H1 (cell line): ENCODE measurements at regions not wholly inside any gene's neighbourhood (a gene's known extent, or its start where the extent isn't known, plus 50 kb on each side); places are given as distances from the start of the nearest gene placed in this dataset.

Experiments used
- BRCA1 ChIP-seq: IDR thresholded peaks from 2 replicates; pipeline ENCODE4 v1.6.1; 2012; ENCODE audit warnings: low read depth, low read length, improper control_type of control experiment
- HDAC6 ChIP-seq: IDR thresholded peaks from one replicate; pipeline ENCODE4 v1.7.1; 2012; ENCODE audit warnings: low read depth, mild to moderate bottlenecking, inconsistent platforms, low read length, moderate library complexity
- KDM1A ChIP-seq: fragments of 200-600, 300-600 bp; sonication (generic); IDR thresholded peaks from 2 replicates; pipeline ENCODE4 v1.7.1; 2016; ENCODE audit warnings: mild to moderate bottlenecking, low read length, borderline replicate concordance
- NANOG ChIP-seq: IDR thresholded peaks from 2 replicates; pipeline ENCODE4 v1.6.1; 2011; ENCODE audit warnings: low read length, low read depth, mild to moderate bottlenecking, inconsistent platforms; ENCODE audit not compliant: insufficient read depth, poor library complexity, severe bottlenecking
- RBBP5 ChIP-seq: IDR thresholded peaks from 2 replicates; pipeline ENCODE4 v1.7.1; 2012; ENCODE audit warnings: low read depth, mild to moderate bottlenecking, inconsistent platforms, low read length, moderate library complexity, borderline replicate concordance
- SIRT6 ChIP-seq: IDR thresholded peaks from one replicate; pipeline ENCODE4 v1.7.1; 2012; ENCODE audit warnings: low read length, inconsistent platforms
- SIX5 ChIP-seq: IDR thresholded peaks from 2 replicates; pipeline ENCODE4 v1.6.1; 2011; ENCODE audit warnings: mild to moderate bottlenecking, low read depth, low read length
- SP1 ChIP-seq: IDR thresholded peaks from 2 replicates; pipeline ENCODE4 v1.6.1; 2011; ENCODE audit warnings: low read depth, low read length
- TF ChIP-seq, protein P1 (sequence below): fragments of 300-600 bp; sonication (generic); IDR thresholded peaks from 2 replicates; pipeline ENCODE4 v1.7.1; 2012; ENCODE audit warnings: low read length, moderate library complexity, mild to moderate bottlenecking, inconsistent platforms; ENCODE audit not compliant: insufficient replicate concordance
- TF ChIP-seq, protein P2 (sequence below), 3 experiments: IDR thresholded peaks; 1 replicate in 2 of 3; 2 replicates in 1 of 3; pipeline versions ENCODE4 v1.5.1 to v1.6.1; 2011; ENCODE audit warnings: low read length in 3 of 3, mild to moderate bottlenecking in 3 of 3, inconsistent platforms in 2 of 3, low read depth in 1 of 3, moderate library complexity in 1 of 3; ENCODE audit not compliant: insufficient read depth in 1 of 3; ENCODE audit errors: control extremely low read depth in 1 of 3

DNA sequence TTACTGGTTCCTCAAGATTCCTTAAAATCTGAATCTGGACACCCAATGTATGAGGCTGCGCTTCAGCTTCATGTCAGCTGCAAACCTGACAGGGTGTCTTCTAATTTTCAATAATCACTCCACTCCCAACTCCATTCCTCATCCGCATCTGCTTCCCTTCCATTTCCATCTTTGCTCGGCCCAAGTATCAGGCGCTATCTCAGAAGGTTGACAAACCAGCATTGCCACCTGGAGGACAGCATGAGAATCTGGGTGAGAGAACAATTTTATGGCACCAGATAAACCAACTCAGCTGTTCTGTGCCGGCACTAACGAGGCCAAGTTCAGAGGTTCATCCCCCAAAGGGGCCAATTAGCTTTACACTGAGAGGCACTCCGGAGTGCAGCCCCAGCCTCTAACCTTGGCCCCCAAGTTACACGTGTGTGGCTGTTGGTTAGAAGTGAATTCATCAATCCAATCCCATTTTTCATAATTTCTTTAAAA is 79.1 kb upstream of the LMO2 start (continued):
- TF ChIP-seq, protein P1, sequence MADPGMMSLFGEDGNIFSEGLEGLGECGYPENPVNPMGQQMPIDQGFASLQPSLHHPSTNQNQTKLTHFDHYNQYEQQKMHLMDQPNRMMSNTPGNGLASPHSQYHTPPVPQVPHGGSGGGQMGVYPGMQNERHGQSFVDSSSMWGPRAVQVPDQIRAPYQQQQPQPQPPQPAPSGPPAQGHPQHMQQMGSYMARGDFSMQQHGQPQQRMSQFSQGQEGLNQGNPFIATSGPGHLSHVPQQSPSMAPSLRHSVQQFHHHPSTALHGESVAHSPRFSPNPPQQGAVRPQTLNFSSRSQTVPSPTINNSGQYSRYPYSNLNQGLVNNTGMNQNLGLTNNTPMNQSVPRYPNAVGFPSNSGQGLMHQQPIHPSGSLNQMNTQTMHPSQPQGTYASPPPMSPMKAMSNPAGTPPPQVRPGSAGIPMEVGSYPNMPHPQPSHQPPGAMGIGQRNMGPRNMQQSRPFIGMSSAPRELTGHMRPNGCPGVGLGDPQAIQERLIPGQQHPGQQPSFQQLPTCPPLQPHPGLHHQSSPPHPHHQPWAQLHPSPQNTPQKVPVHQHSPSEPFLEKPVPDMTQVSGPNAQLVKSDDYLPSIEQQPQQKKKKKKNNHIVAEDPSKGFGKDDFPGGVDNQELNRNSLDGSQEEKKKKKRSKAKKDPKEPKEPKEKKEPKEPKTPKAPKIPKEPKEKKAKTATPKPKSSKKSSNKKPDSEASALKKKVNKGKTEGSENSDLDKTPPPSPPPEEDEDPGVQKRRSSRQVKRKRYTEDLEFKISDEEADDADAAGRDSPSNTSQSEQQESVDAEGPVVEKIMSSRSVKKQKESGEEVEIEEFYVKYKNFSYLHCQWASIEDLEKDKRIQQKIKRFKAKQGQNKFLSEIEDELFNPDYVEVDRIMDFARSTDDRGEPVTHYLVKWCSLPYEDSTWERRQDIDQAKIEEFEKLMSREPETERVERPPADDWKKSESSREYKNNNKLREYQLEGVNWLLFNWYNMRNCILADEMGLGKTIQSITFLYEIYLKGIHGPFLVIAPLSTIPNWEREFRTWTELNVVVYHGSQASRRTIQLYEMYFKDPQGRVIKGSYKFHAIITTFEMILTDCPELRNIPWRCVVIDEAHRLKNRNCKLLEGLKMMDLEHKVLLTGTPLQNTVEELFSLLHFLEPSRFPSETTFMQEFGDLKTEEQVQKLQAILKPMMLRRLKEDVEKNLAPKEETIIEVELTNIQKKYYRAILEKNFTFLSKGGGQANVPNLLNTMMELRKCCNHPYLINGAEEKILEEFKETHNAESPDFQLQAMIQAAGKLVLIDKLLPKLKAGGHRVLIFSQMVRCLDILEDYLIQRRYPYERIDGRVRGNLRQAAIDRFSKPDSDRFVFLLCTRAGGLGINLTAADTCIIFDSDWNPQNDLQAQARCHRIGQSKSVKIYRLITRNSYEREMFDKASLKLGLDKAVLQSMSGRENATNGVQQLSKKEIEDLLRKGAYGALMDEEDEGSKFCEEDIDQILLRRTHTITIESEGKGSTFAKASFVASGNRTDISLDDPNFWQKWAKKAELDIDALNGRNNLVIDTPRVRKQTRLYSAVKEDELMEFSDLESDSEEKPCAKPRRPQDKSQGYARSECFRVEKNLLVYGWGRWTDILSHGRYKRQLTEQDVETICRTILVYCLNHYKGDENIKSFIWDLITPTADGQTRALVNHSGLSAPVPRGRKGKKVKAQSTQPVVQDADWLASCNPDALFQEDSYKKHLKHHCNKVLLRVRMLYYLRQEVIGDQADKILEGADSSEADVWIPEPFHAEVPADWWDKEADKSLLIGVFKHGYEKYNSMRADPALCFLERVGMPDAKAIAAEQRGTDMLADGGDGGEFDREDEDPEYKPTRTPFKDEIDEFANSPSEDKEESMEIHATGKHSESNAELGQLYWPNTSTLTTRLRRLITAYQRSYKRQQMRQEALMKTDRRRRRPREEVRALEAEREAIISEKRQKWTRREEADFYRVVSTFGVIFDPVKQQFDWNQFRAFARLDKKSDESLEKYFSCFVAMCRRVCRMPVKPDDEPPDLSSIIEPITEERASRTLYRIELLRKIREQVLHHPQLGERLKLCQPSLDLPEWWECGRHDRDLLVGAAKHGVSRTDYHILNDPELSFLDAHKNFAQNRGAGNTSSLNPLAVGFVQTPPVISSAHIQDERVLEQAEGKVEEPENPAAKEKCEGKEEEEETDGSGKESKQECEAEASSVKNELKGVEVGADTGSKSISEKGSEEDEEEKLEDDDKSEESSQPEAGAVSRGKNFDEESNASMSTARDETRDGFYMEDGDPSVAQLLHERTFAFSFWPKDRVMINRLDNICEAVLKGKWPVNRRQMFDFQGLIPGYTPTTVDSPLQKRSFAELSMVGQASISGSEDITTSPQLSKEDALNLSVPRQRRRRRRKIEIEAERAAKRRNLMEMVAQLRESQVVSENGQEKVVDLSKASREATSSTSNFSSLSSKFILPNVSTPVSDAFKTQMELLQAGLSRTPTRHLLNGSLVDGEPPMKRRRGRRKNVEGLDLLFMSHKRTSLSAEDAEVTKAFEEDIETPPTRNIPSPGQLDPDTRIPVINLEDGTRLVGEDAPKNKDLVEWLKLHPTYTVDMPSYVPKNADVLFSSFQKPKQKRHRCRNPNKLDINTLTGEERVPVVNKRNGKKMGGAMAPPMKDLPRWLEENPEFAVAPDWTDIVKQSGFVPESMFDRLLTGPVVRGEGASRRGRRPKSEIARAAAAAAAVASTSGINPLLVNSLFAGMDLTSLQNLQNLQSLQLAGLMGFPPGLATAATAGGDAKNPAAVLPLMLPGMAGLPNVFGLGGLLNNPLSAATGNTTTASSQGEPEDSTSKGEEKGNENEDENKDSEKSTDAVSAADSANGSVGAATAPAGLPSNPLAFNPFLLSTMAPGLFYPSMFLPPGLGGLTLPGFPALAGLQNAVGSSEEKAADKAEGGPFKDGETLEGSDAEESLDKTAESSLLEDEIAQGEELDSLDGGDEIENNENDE, result no peak
- TF ChIP-seq SP1, result no peak
- TF ChIP-seq, protein P2, sequence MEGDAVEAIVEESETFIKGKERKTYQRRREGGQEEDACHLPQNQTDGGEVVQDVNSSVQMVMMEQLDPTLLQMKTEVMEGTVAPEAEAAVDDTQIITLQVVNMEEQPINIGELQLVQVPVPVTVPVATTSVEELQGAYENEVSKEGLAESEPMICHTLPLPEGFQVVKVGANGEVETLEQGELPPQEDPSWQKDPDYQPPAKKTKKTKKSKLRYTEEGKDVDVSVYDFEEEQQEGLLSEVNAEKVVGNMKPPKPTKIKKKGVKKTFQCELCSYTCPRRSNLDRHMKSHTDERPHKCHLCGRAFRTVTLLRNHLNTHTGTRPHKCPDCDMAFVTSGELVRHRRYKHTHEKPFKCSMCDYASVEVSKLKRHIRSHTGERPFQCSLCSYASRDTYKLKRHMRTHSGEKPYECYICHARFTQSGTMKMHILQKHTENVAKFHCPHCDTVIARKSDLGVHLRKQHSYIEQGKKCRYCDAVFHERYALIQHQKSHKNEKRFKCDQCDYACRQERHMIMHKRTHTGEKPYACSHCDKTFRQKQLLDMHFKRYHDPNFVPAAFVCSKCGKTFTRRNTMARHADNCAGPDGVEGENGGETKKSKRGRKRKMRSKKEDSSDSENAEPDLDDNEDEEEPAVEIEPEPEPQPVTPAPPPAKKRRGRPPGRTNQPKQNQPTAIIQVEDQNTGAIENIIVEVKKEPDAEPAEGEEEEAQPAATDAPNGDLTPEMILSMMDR (IDR thresholded peaks at IDR 0.05; ENCODE audit: control extremely low read depth in 1 of 3, insufficient read depth in 1 of 3, low read depth in 1 of 3, low read length in 3 of 3), result peak; percentile 31 to 94 (median 80)
- no peak for TF ChIP-seq SIRT6
- TF ChIP-seq KDM1A, result no peak
- no peak for TF ChIP-seq HDAC6
- TF ChIP-seq RBBP5, result no peak
- no peak for TF ChIP-seq BRCA1
- TF ChIP-seq NANOG, result no peak
- TF ChIP-seq SIX5, result no peak
